ENCODE measurements at regions not wholly inside any gene's neighbourhood (a gene's known extent, or its start where the extent isn't known, plus 50 kb on each side); places are given as distances from the start of the nearest gene placed in this dataset.

DNA sequence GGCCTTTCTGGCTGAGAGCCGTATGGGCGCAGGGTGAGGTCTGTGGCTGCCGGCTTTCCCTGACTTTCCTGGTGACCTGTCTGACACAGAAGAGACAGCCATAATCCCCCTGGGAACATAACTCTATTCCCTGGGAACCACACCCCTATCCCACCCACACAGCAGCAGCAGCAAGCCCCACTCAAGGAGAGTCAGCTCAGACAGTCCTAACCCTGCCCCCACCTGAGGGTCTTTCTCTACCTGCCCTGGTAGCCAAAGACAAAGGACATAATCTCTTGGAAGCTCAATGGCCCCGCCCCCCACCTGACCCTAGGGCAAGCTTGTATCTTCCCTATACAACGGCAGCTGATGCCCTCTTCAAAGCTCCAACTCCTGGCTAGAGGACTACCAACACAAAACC lies 74.6 kb downstream of the PABPC4L start:
- H3K27ac ChIP-seq = no peak overlapping the region
- H3K27me3 ChIP-seq = no peaks in the 10 kb centered on the region
- no peak overlapping the region for H3K4me3 ChIP-seq
- no peaks in the 10 kb centered on the region for H3K9me3 ChIP-seq
- intact Hi-C loops (cut with DNase I) = no loop called here
- no peaks in the 10 kb centered on the region for H3K36me3 ChIP-seq
- TF ChIP-seq POLR2A (IDR thresholded peaks at IDR 0.05) = no peak
- TF ChIP-seq, protein P1, sequence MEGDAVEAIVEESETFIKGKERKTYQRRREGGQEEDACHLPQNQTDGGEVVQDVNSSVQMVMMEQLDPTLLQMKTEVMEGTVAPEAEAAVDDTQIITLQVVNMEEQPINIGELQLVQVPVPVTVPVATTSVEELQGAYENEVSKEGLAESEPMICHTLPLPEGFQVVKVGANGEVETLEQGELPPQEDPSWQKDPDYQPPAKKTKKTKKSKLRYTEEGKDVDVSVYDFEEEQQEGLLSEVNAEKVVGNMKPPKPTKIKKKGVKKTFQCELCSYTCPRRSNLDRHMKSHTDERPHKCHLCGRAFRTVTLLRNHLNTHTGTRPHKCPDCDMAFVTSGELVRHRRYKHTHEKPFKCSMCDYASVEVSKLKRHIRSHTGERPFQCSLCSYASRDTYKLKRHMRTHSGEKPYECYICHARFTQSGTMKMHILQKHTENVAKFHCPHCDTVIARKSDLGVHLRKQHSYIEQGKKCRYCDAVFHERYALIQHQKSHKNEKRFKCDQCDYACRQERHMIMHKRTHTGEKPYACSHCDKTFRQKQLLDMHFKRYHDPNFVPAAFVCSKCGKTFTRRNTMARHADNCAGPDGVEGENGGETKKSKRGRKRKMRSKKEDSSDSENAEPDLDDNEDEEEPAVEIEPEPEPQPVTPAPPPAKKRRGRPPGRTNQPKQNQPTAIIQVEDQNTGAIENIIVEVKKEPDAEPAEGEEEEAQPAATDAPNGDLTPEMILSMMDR (IDR thresholded peaks at IDR 0.05) = no peak
- no peak for DNase-seq
- WGBS, 2 donors = 86 to 88% methylated on average over 1 to 4 of the region's 5 CpGs
- H3K4me1 ChIP-seq = no peaks in the 10 kb centered on the region

DNA sequence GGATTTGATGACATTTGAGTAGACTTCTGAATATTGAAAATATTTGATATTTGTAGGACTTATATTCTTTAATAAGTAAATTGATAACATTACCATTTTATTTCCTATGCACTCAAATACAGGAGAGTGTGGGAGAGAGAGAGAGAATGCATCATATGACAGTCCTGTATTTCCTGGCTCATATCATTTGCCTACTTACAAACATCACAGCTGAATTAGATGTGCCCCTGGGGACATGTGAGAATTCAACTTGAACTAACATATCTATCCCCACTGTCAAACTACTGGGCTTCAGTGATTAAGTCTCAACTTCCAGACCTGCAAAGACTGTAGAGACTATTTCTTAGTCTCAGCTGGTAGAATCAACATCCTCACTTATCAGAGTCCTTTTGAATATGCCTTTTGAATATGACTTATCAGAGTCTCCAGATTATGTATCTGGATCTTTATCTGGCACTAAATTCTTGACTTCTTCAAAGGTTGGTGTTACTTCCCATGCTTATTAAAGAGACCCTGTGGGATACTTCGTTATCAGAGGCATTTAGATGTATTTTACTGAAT lies 75.5 kb downstream of the PABPC4L start:
- 41 to 63% methylated on average over 1 of the region's 1 CpG for whole genome bisulfite sequencing, 2 donors
- no peaks in the 10 kb centered on the region for H3K27me3 ChIP-seq

DNA sequence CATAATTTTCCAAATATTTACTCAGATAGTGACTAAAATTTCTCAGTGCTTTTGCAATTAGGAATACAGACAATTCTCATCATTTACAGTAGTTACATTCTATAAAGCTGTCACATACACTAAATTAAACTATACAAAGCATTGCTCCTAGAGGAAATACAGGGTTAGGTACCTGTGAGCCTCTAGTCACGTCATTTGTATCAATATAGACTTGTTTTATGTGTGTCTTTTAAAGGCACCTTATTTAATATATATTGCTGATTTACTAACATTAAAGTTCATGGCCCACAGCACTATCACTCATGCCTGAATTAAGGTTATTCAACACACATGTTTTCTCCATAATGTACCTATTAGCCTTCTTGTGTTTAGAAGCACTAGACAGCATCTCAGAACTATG lies 78.7 kb downstream of the PABPC4L start:
- Histone ChIP-seq H3K27ac (no peak overlapping the region), H3K4me1 (no peaks in the 10 kb centered on the region), H3K27me3 (no peaks in the 10 kb centered on the region), H3K36me3 (no peaks in the 10 kb centered on the region), H3K4me3 (no peak overlapping the region), H3K9me3 (no peaks in the 10 kb centered on the region)
- intact Hi-C loops (cut with DNase I) = no loop called here
- 72 to 80% methylated on average over 1 of the region's 1 CpG for whole genome bisulfite sequencing, 2 donors
- DNase-seq = no peak
- TF ChIP-seq, protein P1 (IDR thresholded peaks at IDR 0.05) = no peak
- TF ChIP-seq POLR2A (IDR thresholded peaks at IDR 0.05) = no peak

More for the DNA sequence above, 75.5 kb downstream of the PABPC4L start:
- no peaks in the 10 kb centered on the region for H3K4me1 ChIP-seq
- intact Hi-C loops (cut with DNase I) = no loop called here
- TF ChIP-seq POLR2A (IDR thresholded peaks at IDR 0.05) = no peak
- TF ChIP-seq, protein P1 (IDR thresholded peaks at IDR 0.05) = no peak
- H3K36me3 ChIP-seq = no peaks in the 10 kb centered on the region
- no peak overlapping the region for H3K27ac ChIP-seq
- H3K4me3 ChIP-seq = no peak overlapping the region
- DNase-seq = no peak
- H3K9me3 ChIP-seq = no peaks in the 10 kb centered on the region

DNA sequence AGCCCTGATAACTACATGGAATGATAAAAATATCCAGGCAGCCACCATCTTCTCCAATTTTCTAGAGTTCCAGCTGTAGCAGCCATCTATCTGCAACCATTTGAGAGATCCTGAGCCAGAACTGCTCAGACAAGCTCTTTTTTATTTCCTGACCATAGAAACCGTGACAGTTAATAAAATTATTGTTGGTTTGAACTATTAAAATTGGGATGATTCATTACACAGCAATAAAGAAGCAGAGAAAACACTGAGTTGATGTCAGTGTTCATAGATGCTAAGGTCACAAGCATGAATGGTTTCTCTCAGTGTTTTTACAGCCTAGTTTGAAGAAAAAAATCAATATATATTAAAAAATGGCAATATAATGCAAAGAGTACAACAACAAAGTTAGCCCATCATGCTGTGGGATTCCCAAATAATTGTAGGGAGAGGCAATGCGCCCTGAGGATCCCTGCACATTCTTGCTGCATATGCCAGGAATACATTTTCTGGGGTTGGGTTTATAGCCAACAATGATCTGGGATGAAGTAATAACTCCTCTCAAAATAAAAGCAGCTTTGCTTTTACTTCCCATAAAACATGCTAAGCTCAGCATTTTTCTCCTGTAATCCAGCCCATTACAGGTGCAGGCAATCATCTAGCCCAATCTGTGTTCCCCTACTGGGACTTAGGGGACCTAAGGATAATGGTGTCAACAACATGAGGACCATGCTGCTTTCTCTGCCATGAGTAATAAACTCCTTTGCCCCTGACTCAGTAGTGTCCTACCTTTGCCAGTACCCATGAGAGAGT lies 84.0 kb downstream of the PABPC4L start:
- no peaks in the 10 kb centered on the region for H3K9me3 ChIP-seq
- no peak for DNase-seq
- H3K36me3 ChIP-seq = no peaks in the 10 kb centered on the region
- intact Hi-C loops (cut with DNase I) = no loop called here
- no peak overlapping the region for H3K4me3 ChIP-seq
- TF ChIP-seq, protein P1 (IDR thresholded peaks at IDR 0.05) = no peak
- no peak for TF ChIP-seq POLR2A (IDR thresholded peaks at IDR 0.05)
- no peaks in the 10 kb centered on the region for H3K27me3 ChIP-seq
- no peak overlapping the region for H3K27ac ChIP-seq
- no peaks in the 10 kb centered on the region for H3K4me1 ChIP-seq
- 47 to 68% methylated on average over 2 of the region's 2 CpGs for WGBS, 2 donors

DNA sequence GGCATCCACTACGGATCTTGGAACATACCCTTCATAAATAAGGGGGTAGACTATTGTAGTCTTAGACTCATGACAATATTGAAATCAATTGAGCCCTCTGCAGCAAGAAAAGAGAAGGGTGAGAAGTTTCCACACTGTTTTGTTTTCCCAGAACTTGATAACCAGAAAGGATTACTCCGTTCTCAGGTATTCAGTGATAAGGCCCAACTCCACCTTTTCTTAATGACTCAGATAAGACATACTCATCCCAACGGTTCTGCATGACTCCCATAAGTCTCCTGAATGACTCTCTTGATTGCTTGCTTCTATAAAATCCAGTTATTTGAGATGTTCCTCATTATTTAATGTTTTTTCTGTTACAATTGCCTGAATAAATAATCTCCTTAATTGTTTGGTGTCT lies 111.7 kb downstream of the PABPC4L start:
- DNase-seq = no peak
- Histone ChIP-seq H3K4me1 (no peaks in the 10 kb centered on the region), H3K4me3 (no peak overlapping the region), H3K9me3 (no peaks in the 10 kb centered on the region), H3K27me3 (no peaks in the 10 kb centered on the region), H3K27ac (no peak overlapping the region), H3K36me3 (no peaks in the 10 kb centered on the region)
- intact Hi-C loops (cut with DNase I) = no loop called here
- TF ChIP-seq POLR2A (IDR thresholded peaks at IDR 0.05) = no peak
- TF ChIP-seq, protein P1 (IDR thresholded peaks at IDR 0.05) = no peak
- WGBS, 2 donors = 51 to 54% methylated on average over 3 of the region's 3 CpGs
